Glutamatergic neuron (in vitro differentiated cells): ENCODE measurements at regions not wholly inside any gene's neighbourhood (a gene's known extent, or its start where the extent isn't known, plus 50 kb on each side); places are given as distances from the start of the nearest gene placed in this dataset.

Experiments
- DNase-seq: peaks from one replicate; pipeline ENCODE4 v3.0.0; 2022
- H3K27ac Mint-ChIP-seq: one replicate; pipeline ENCODE4 v1.8.0; 2020; ENCODE audit warnings: mild to moderate bottlenecking, mixed read lengths, inconsistent platforms; ENCODE audit not compliant: unreplicated experiment
- H3K27me3 Mint-ChIP-seq: one replicate; pipeline ENCODE4 v1.8.0; 2020; ENCODE audit warnings: mild to moderate bottlenecking, moderate library complexity, mixed read lengths, inconsistent platforms; ENCODE audit not compliant: unreplicated experiment
- H3K36me3 Mint-ChIP-seq: one replicate; pipeline ENCODE4 v1.8.0; 2020; ENCODE audit warnings: mild to moderate bottlenecking, mixed read lengths, inconsistent platforms; ENCODE audit not compliant: unreplicated experiment
- H3K4me1 Mint-ChIP-seq: one replicate; pipeline ENCODE4 v1.8.0; 2020; ENCODE audit warnings: mild to moderate bottlenecking, low read depth, mixed read lengths, inconsistent platforms; ENCODE audit not compliant: unreplicated experiment
- H3K4me3 Mint-ChIP-seq: one replicate; pipeline ENCODE4 v1.8.0; 2020; ENCODE audit warnings: mild to moderate bottlenecking, mixed read lengths, inconsistent platforms; ENCODE audit not compliant: unreplicated experiment
- H3K9me3 Mint-ChIP-seq: one replicate; pipeline ENCODE4 v1.8.0; 2020; ENCODE audit warnings: mild to moderate bottlenecking, moderate library complexity, mixed read lengths, inconsistent platforms; ENCODE audit not compliant: unreplicated experiment
- TF ChIP-seq, protein P1 (sequence below): fragments of 200-600 bp; sonication (generic); IDR thresholded peaks from one replicate; pipeline ENCODE4 v1.5.0; 2021; ENCODE audit not compliant: partially characterized antibody, unreplicated experiment

- H3K27me3 Mint-ChIP-seq = no peaks in the 10 kb centered on the region
- TF ChIP-seq, protein P1, sequence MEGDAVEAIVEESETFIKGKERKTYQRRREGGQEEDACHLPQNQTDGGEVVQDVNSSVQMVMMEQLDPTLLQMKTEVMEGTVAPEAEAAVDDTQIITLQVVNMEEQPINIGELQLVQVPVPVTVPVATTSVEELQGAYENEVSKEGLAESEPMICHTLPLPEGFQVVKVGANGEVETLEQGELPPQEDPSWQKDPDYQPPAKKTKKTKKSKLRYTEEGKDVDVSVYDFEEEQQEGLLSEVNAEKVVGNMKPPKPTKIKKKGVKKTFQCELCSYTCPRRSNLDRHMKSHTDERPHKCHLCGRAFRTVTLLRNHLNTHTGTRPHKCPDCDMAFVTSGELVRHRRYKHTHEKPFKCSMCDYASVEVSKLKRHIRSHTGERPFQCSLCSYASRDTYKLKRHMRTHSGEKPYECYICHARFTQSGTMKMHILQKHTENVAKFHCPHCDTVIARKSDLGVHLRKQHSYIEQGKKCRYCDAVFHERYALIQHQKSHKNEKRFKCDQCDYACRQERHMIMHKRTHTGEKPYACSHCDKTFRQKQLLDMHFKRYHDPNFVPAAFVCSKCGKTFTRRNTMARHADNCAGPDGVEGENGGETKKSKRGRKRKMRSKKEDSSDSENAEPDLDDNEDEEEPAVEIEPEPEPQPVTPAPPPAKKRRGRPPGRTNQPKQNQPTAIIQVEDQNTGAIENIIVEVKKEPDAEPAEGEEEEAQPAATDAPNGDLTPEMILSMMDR = no peak
- no peak overlapping the region for H3K4me3 Mint-ChIP-seq
- H3K9me3 Mint-ChIP-seq = no peaks in the 10 kb centered on the region
- H3K36me3 Mint-ChIP-seq = peaks cover 6% of the 10 kb centered on the region
- no peaks in the 10 kb centered on the region for H3K4me1 Mint-ChIP-seq
- no peak for DNase-seq
- no peak overlapping the region for H3K27ac Mint-ChIP-seq
These were observed 1392.3 kb upstream of the CDH9 start for GRCh38 chr5:28430565-28431178.

DNA sequence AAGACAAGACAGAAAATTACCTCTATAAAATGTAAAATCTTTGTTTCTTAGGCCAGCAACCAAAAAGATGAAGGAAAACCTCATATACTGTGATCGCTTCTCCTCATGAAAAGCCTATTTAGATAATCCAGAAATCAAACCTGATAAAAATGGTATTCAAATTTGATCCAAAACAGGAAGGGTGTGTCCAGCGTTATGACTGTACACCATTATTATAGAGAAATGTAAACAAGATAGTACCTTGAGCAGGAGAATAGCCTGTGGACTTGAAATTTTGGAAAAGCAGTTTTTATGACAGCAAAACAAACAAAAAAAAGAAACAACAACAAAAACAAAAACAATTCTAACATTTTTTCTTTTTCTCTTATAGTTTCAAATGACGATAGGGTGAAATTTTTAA lies 1382.8 kb upstream of the CDH9 start:
- Mint-ChIP-seq H3K27me3 (no peaks in the 10 kb centered on the region), H3K27ac (no peak overlapping the region), H3K36me3 (no peaks in the 10 kb centered on the region), H3K4me3 (no peak overlapping the region), H3K9me3 (no peaks in the 10 kb centered on the region), H3K4me1 (no peaks in the 10 kb centered on the region)
- TF ChIP-seq, protein P1 = no peak
- DNase-seq = no peak

DNA sequence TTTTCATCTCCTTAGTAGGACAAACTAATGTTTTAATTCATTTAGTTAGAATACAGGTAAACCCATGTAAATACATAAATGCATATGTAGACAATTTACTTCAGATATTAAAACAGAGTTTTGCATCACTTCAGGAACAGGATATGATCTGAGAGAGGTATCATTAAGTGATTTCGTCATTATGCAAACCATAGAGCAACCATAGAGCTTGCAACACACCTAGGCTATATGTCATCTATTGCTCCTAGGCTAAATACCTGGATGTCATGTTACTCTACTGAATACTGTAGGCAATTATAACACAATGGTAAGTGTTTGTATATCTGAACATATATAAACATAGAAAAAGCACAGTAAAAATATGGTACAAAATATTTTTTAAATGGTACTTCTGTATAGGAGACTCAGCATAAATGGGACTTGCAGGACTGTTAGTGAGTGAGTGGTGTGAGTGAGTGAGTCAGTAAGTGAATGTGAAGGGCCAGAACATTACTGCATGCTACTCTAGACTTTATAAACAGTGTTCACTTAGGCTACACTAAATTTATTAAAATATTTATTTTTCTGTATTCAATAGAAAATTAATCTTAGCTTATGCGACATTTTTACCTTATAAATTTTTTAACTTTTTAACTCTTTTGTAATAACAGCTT lies 1377.5 kb upstream of the CDH9 start:
- peaks cover 4% of the 10 kb centered on the region for H3K36me3 Mint-ChIP-seq
- H3K27ac Mint-ChIP-seq = no peak overlapping the region
- DNase-seq = no peak
- TF ChIP-seq, protein P1 = no peak
- no peak overlapping the region for H3K4me3 Mint-ChIP-seq
- H3K9me3 Mint-ChIP-seq = no peaks in the 10 kb centered on the region
- H3K4me1 Mint-ChIP-seq = no peaks in the 10 kb centered on the region
- no peaks in the 10 kb centered on the region for H3K27me3 Mint-ChIP-seq

- DNase-seq = no peak
- H3K4me1 Mint-ChIP-seq = no peaks in the 10 kb centered on the region
- H3K27me3 Mint-ChIP-seq = no peaks in the 10 kb centered on the region
- H3K9me3 Mint-ChIP-seq = no peaks in the 10 kb centered on the region
- H3K27ac Mint-ChIP-seq = no peak overlapping the region
- TF ChIP-seq, protein P1 = no peak
- peaks cover 4% of the 10 kb centered on the region for H3K36me3 Mint-ChIP-seq
- H3K4me3 Mint-ChIP-seq = no peak overlapping the region
These were observed 1376.2 kb upstream of the CDH9 start for GRCh38 chr5:28414619-28415018.

DNA sequence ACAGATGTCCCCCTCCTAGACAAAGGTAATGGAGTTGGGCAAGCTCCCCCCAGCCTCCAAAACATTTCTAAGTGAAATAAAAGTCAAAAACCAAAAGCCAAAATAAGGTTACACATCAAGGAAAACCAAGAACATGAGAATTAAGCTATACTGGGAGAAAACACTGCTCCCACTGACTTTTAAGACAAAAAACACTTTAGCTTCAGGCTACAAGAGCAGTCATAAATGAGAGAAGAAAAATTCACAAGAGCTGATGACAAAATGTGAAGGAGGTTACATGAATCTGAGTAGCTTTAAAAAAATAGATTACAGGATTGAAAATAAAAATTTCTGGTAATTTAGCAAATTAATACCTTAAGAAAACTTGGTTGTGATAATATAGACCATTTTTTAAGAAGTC lies 1370.3 kb upstream of the CDH9 start:
- Mint-ChIP-seq H3K27ac (no peak overlapping the region), H3K36me3 (peaks cover 4% of the 10 kb centered on the region), H3K27me3 (no peaks in the 10 kb centered on the region), H3K9me3 (peaks cover 3% of the 10 kb centered on the region), H3K4me1 (no peaks in the 10 kb centered on the region), H3K4me3 (no peak overlapping the region)
- TF ChIP-seq, protein P1 = no peak
- no peak for DNase-seq
